GM19238 (cell line): ENCODE measurements at regions not wholly inside any gene's neighbourhood (a gene's known extent, or its start where the extent isn't known, plus 50 kb on each side); places are given as distances from the start of the nearest gene placed in this dataset.

Source experiments
- DNase-seq: peaks from one replicate; pipeline ENCODE4 v3.0.0; 2011; ENCODE audit warnings: low spot score; ENCODE audit not compliant: insufficient read length

- DNase-seq: no peak
Measured at GRCh38 chr7:118298771-118299170, 74.3 kb downstream of the ANKRD7 start.

GRCh38 chr7:118300177-118300576 is 75.7 kb downstream of the ANKRD7 start:
- no peak for DNase-seq

GRCh38 chr7:118304100-118304499 is 79.6 kb downstream of the ANKRD7 start:
- no peak for DNase-seq

- DNase-seq: no peak
Measured at GRCh38 chr7:118305671-118306070, 81.2 kb downstream of the ANKRD7 start.

- no peak for DNase-seq
Measured at GRCh38 chr7:118306771-118307170, 82.3 kb downstream of the ANKRD7 start.

DNA sequence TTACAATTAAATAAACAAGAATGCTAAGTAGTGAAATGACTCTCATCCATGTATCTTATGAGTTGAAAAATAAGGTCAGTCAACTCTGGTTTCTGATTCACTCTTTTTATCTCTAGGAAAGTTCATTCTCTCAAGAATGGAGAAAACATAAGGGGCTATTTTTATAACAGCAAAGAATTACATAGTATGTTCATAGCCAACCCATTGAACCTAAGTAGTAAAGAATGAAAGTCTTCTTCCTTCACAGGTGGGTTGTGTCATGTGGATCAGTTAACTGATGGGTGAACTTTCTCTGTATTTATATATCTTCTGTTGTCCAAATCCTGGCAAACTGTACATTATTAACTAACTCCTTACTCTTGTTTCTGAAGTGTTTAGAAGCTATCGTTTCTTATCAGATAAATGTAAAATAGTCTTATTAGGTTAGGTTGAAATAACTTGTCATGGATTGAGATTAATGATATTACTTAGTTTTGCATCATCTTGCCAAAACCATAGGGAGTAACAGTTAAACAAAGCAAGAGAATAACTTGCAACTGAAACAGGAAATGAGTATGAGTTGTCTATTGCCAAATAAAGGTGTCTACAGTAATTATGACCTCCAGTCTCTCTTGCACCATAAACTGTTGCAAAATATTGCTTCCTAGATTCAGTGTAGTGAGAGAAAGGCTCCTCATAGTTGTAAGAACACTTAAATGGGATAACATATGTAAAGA is 86.8 kb downstream of the ANKRD7 start:
- DNase-seq: no peak

DNA sequence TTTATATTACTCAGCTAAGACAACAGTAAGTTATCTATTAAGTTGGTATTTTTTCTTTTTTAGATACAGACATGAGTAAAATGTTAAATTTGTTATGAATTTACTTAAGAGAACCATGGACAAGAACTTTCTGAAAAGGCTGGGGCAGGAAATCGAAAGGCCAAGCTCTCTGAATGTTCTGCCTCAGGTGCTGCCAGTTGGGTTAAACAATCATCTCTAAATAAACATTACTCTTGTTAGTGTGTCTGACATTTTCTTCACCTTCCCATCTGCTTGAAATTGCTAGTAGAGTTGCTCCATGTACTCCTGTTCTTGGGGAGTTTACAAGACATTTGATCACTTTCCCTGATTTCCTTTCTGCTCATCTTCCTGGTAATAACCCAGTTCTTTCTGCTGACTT is 87.5 kb downstream of the ANKRD7 start:
- no peak for DNase-seq

- no peak for DNase-seq
Measured at GRCh38 chr7:118312966-118313365, 88.5 kb downstream of the ANKRD7 start.

- no peak for DNase-seq
Measured at GRCh38 chr7:118324790-118325449, 100.4 kb downstream of the ANKRD7 start.

GRCh38 chr7:118325450-118325808 is 100.9 kb downstream of the ANKRD7 start:
- DNase-seq: no peak

GRCh38 chr7:118327174-118327573 is 102.7 kb downstream of the ANKRD7 start:
- no peak for DNase-seq

DNA sequence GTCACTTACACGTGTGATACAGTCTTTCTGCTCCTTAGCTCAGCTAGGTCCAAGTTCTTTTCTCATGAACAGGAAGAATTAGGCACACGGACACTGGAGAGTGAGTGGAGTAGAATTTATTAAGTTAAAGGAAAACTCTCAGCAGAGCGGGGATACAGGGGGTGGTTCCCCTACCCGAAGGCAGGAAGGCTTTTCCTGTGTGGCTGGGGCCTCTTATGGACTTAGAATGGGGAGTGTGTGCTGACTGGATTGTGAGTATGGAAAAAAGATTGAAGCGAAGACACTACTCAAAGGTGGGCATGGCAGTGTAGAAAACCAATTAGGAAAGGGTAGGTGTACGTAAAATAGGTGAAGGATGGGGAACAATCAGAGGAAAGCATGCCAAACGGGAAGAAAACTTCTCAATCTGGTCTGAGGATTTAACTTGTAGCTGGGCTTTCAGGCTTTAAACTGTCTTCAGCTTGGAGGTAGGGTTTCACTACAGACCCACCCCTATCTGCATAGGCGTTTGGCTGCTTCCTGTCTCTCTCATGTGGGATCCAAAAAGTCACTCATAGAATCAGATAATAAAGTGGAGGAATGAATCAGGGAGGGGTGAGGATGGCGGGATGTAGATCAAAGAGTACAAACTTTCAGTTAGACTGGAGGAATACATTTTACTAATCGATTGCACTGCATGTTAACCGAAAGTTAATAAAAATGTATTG is 104.2 kb downstream of the ANKRD7 start:
- no peak for DNase-seq

- DNase-seq: no peak
Measured at GRCh38 chr7:118330388-118330787, 105.9 kb downstream of the ANKRD7 start.

GRCh38 chr7:118346748-118347147 is 122.2 kb downstream of the ANKRD7 start:
- DNase-seq: no peak

DNA sequence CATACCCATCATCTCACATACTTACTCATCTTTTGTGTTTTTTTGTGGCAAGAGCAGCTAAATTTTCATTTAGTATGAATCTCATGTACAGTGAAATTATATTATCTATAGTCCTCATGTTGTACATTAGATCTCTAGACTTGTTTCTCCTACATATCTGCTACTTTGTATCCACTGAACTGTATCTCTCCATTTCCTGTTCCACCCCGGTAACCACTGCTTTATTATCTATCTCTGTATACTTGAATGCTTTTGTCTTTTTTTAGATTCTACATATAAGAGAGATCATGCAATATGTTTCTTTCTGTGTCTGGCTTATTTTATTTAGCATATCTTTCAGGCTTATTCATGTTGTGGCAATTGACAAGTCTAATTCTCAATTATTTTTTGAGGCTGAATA is 125.1 kb downstream of the ANKRD7 start:
- DNase-seq: no peak

DNA sequence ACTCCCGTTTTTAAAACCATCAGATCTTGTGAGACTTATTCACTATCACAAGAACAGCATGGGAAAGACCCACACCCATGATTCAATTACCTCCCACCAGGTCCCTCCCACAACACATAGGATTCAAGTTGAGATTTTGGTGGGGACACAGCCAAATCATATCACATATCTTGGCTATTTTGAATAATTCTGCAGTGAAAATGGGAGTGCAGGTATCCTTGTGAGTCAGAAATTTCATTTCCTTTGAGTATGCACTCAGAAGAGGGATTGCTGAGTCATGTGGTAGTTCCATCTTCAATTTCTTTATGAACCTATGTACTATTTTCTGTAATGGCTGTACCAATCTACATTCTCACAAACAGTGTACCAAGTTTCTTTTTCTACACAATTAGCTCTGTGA is 125.8 kb downstream of the ANKRD7 start:
- no peak for DNase-seq

GRCh38 chr7:118352867-118353453 is 128.5 kb downstream of the ANKRD7 start:
- DNase-seq: no peak

- no peak for DNase-seq
Measured at GRCh38 chr7:118366363-118366762, 141.9 kb downstream of the ANKRD7 start.

DNA sequence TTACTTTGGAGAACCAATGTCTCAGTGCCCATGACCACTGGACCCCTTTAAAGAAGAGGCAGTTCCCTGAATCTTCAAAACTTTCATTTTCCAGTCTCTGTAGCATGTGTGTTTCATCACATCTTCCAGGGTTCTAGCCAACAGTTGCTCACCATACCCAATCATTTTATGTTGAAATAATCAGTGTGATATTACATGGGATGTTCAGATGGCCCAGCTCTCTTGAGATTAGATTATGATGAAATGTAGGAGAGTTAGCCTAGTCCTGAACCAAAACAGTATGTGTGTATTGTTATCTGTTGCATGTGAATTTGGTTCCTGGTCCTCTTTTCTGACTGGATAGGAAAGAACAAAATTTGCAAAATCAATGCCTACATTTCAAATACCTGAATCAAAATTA is 144.5 kb downstream of the ANKRD7 start:
- DNase-seq: no peak

GRCh38 chr7:118369987-118370386 is 145.5 kb downstream of the ANKRD7 start:
- DNase-seq: no peak

DNA sequence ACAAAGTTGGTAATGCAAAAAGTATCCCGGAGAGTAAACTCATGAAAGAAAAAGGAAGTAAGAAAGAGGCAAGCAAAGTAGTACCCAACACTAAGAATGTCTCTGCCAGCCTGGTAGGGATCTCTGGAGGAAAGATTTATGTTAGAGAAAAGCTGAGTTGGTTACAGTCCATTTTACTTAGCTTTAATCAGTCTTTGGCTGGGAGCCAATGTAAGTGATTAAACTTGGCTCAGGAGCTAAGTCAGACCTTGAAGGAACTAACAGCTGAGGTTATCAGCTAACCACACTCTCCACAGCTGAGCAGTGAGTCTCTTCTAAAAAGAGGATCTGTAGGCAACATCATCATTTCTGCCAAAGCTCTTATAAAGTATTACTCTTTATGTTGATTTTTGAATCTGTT is 148.0 kb downstream of the ANKRD7 start:
- DNase-seq: no peak

DNA sequence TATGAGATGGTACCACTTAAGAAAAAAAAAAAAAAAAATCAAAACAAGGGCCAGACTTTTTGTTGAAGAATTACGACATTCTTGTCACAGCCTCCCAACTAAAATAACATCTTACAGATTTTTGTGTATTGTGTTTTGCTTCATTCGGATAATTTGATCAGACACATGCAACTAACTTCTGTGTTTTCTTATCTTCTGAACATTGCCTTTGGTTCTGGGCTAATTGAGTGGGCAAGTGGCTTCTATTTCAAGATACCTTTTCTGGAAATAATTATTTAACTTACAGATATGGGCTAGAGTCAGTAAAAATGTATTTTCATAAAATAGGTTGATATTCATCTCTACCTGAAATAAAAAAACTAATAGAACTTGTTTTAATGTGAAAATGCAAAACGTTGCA is 165.1 kb downstream of the ANKRD7 start:
- no peak for DNase-seq
